Activated CD8-positive, alpha-beta memory T cell treated with anti-CD3 and anti-CD28 coated beads, Interleukin-2, amount 10 ng/mL, durations not matched to agents 7 days and 5 days (primary cell): ENCODE measurements at regions not wholly inside any gene's neighbourhood (a gene's known extent, or its start where the extent isn't known, plus 50 kb on each side); places are given as distances from the start of the nearest gene placed in this dataset.

Experiments
- ATAC-seq: fragments of 150-1000 bp; cut with Tn5 transposase; one replicate; pipeline ENCODE4 v1.10.0; 2021; ENCODE audit warnings: moderate library complexity
- CTCF ChIA-PET: fragments of 350-600 bp; sonication (Branson Sonifier 250); formaldehyde crosslinking; loops from one replicate; lab custom pipeline; 2021; ENCODE audit warnings: antibody characterized with exemption; lab: Charles Lee
- DNase-seq: peaks from one replicate; pipeline ENCODE4 v3.0.0-alpha.2; 2020
- H3K27ac Mint-ChIP-seq: one replicate; pipeline ENCODE4 v1.8.0; 2021; ENCODE audit warnings: mild to moderate bottlenecking, mixed read lengths
- H3K27me3 Mint-ChIP-seq: one replicate; pipeline ENCODE4 v1.8.0; 2021; ENCODE audit warnings: mixed read lengths
- H3K36me3 Mint-ChIP-seq: one replicate; pipeline ENCODE4 v1.8.0; 2021; ENCODE audit warnings: mild to moderate bottlenecking, mixed read lengths
- H3K4me1 Mint-ChIP-seq: one replicate; pipeline ENCODE4 v1.8.0; 2021; ENCODE audit warnings: mixed read lengths
- H3K4me3 Mint-ChIP-seq: one replicate; pipeline ENCODE4 v1.8.0; 2021; ENCODE audit warnings: mild to moderate bottlenecking, moderate library complexity, mixed read lengths
- H3K9me3 Mint-ChIP-seq: one replicate; pipeline ENCODE4 v1.8.0; 2022; ENCODE audit warnings: low read depth, mixed read lengths

- H3K27ac Mint-ChIP-seq, result no peak overlapping the region
- DNase-seq, result no peak
- no peak overlapping the region for H3K4me3 Mint-ChIP-seq
- peaks cover 3% of the 10 kb centered on the region for H3K9me3 Mint-ChIP-seq
- H3K36me3 Mint-ChIP-seq, result no peaks in the 10 kb centered on the region
- no peaks in the 10 kb centered on the region for H3K27me3 Mint-ChIP-seq
- H3K4me1 Mint-ChIP-seq, result no peaks in the 10 kb centered on the region
- CTCF ChIA-PET, result no interaction called here
- ATAC-seq, result no peak
These were observed 1087.3 kb upstream of the PRKX start for GRCh38 chrX:4800756-4801155.

DNA sequence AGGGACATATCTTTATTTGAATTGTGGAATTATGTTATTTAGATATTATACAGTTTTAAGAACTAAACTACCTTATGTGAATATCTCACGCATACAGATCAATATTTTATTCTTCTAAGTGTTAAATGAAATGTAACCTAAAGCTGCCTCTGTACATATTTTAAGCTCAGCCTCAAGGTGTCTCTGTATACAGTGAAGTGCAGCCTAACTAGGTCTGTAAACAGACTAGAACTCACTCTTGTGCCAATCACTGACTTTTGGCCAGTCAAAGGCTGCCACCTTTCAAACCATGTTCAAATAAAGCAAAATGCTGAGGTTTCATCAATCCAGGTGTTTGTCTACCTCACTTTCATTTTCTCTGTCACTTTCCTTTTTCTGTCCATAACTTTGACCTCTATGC is 1074.5 kb upstream of the PRKX start:
- no peaks in the 10 kb centered on the region for H3K36me3 Mint-ChIP-seq
- CTCF ChIA-PET, result no interaction called here
- DNase-seq (no peak), ATAC-seq (no peak)
- H3K27me3 Mint-ChIP-seq, result no peaks in the 10 kb centered on the region
- no peaks in the 10 kb centered on the region for H3K4me1 Mint-ChIP-seq
- no peak overlapping the region for H3K4me3 Mint-ChIP-seq
- no peak overlapping the region for H3K27ac Mint-ChIP-seq
- no peaks in the 10 kb centered on the region for H3K9me3 Mint-ChIP-seq

- CTCF ChIA-PET, result no interaction called here
- H3K9me3 Mint-ChIP-seq, result peaks cover 4% of the 10 kb centered on the region
- DNase-seq, result no peak
- no peaks in the 10 kb centered on the region for H3K4me1 Mint-ChIP-seq
- no peaks in the 10 kb centered on the region for H3K36me3 Mint-ChIP-seq
- no peak for ATAC-seq
- H3K27me3 Mint-ChIP-seq, result no peaks in the 10 kb centered on the region
- H3K4me3 Mint-ChIP-seq, result no peak overlapping the region
- H3K27ac Mint-ChIP-seq, result no peak overlapping the region
These were observed 1051.4 kb upstream of the PRKX start for GRCh38 chrX:4764888-4765287.

DNA sequence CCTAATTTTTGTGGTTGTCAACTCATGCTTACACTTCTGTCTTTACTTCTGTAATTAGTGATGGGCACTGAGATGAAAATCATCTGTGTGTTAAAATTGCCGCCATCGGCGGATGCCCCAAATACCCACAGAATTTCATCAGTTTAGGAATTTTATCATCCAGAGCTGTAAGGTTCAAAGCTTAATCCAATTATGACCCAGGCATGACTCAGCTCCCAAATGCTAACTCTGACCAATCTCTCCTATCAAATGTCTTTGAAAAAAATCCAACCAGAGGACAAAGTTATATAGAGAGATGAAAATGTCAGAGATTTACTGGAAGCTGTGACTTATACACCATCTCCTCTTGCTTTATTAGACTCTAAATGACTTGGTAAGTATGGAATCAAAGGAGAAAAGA is 1048.7 kb upstream of the PRKX start:
- H3K27me3 Mint-ChIP-seq, result no peaks in the 10 kb centered on the region
- H3K9me3 Mint-ChIP-seq, result peaks cover 4% of the 10 kb centered on the region
- no peak overlapping the region for H3K27ac Mint-ChIP-seq
- H3K4me3 Mint-ChIP-seq, result no peak overlapping the region
- H3K36me3 Mint-ChIP-seq, result no peaks in the 10 kb centered on the region
- no peak for ATAC-seq
- CTCF ChIA-PET, result no interaction called here
- DNase-seq, result no peak
- H3K4me1 Mint-ChIP-seq, result no peaks in the 10 kb centered on the region

- Mint-ChIP-seq H3K9me3 (no peaks in the 10 kb centered on the region), H3K4me3 (no peak overlapping the region), H3K36me3 (no peaks in the 10 kb centered on the region), H3K27me3 (no peaks in the 10 kb centered on the region), H3K4me1 (no peaks in the 10 kb centered on the region), H3K27ac (no peak overlapping the region)
- no peak for DNase-seq
- CTCF ChIA-PET, result no interaction called here
- no peak for ATAC-seq
These were observed 1041.6 kb upstream of the PRKX start for GRCh38 chrX:4754878-4755604.

- DNase-seq, result no peak
- Mint-ChIP-seq H3K9me3 (no peaks in the 10 kb centered on the region), H3K4me3 (no peak overlapping the region), H3K27me3 (no peaks in the 10 kb centered on the region), H3K27ac (no peak overlapping the region), H3K4me1 (no peaks in the 10 kb centered on the region), H3K36me3 (no peaks in the 10 kb centered on the region)
- no peak for ATAC-seq
- CTCF ChIA-PET, result no interaction called here
These were observed 1027.6 kb upstream of the PRKX start for GRCh38 chrX:4741024-4741423.

- Mint-ChIP-seq H3K9me3 (peaks cover 3% of the 10 kb centered on the region), H3K4me1 (no peaks in the 10 kb centered on the region), H3K4me3 (no peak overlapping the region), H3K27me3 (no peaks in the 10 kb centered on the region), H3K27ac (no peak overlapping the region), H3K36me3 (no peaks in the 10 kb centered on the region)
- ATAC-seq (no peak), DNase-seq (no peak)
- CTCF ChIA-PET, result no interaction called here
These were observed 1021.9 kb upstream of the PRKX start for GRCh38 chrX:4735299-4735698.

DNA sequence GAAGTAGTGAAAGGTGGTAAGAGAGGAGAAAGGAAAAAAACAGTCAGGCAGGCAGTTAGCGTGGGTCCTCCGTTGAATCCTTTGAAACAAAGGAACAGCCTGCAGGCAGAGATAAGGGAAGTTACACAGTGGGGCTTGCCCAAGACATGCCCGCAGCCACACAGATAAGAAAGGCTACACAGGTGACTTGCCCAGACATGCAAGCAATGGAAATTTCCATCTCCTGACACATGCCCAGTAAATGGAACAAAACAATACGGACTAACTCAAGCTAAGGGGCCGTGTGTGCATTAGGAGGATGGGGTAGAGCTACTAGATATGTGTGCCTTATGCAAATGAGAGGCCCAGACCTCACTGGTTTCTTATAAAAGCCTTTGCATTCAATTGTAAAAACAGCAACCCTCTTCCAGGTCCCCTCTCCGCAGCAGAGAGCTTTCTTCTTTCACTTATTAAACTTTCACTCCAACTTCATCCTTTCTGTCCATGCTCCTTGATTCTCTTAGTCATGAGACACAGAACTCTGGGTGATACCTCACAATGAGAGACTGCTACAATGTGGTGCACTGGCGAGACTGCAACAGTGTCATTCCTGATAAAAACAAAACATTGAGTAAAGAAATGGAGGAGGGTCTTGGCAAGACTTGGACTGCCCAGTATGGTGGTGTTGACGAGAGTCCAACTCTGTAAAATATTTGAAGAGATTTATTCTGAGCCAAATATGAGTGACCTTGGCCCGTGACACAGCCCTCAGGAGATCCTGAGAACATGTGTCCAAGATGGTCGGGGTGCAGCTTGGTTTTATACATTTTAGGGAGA is 997.4 kb upstream of the PRKX start:
- DNase-seq (no peak), ATAC-seq (no peak)
- Mint-ChIP-seq H3K27ac (no peak overlapping the region), H3K27me3 (no peaks in the 10 kb centered on the region), H3K4me3 (no peak overlapping the region), H3K36me3 (no peaks in the 10 kb centered on the region), H3K4me1 (peaks cover 2% of the 10 kb centered on the region), H3K9me3 (peaks cover 4% of the 10 kb centered on the region)
- CTCF ChIA-PET, result no interaction called here

- H3K4me1 Mint-ChIP-seq, result peaks cover 2% of the 10 kb centered on the region
- H3K27me3 Mint-ChIP-seq, result no peaks in the 10 kb centered on the region
- no peak for ATAC-seq
- H3K36me3 Mint-ChIP-seq, result no peaks in the 10 kb centered on the region
- H3K9me3 Mint-ChIP-seq, result peaks cover 4% of the 10 kb centered on the region
- no peak for DNase-seq
- H3K4me3 Mint-ChIP-seq, result no peak overlapping the region
- CTCF ChIA-PET, result no interaction called here
- H3K27ac Mint-ChIP-seq, result no peak overlapping the region
These were observed 995.7 kb upstream of the PRKX start for GRCh38 chrX:4708970-4709760.

DNA sequence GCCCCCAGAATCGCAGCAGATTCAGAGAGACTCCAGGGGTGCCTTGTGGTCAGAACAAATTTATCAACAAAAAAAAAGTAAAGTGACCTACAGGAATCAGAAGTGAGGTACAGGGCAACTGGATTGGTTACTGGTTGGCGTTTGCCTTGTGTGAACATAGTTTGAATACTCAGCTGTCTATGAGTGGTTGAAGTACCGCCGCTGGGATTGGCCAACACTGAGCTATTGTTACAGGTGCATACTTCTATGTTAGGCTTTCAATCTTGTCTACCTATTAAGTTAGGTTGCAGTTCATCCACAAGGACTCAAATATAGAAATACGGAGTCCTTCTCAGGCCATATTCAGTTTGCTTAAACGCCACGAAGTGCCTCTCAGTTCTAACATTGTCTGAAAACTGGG is 993.5 kb upstream of the PRKX start:
- H3K9me3 Mint-ChIP-seq, result peaks cover 4% of the 10 kb centered on the region
- H3K4me1 Mint-ChIP-seq, result peaks cover 2% of the 10 kb centered on the region
- H3K36me3 Mint-ChIP-seq, result no peaks in the 10 kb centered on the region
- DNase-seq, result no peak
- ATAC-seq, result no peak
- no peak overlapping the region for H3K27ac Mint-ChIP-seq
- H3K27me3 Mint-ChIP-seq, result no peaks in the 10 kb centered on the region
- H3K4me3 Mint-ChIP-seq, result no peak overlapping the region
- CTCF ChIA-PET, result no interaction called here

DNA sequence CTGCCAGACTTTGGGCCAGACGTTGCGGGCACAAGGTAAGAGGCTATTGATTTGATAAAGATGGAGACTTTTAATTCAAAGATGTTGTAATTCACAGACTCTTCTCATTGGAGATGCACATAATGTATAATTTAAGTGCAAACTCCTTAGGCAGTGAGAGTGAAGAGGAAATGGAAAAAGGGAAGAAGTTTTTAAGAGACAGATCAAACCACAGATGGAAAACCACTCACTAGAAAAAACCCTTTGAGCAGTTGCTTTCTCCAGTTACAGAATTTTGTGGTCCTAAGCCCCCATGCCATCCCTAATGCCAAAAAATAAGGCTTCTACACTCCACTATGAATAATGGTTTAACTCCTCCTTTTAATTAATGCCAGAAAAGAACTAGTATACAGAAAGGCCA is 977.1 kb upstream of the PRKX start:
- Mint-ChIP-seq H3K27ac (no peak overlapping the region), H3K9me3 (no peaks in the 10 kb centered on the region), H3K4me3 (no peak overlapping the region), H3K27me3 (no peaks in the 10 kb centered on the region), H3K36me3 (no peaks in the 10 kb centered on the region), H3K4me1 (no peaks in the 10 kb centered on the region)
- no peak for DNase-seq
- CTCF ChIA-PET, result no interaction called here
- no peak for ATAC-seq

GRCh38 chrX:4682636-4683035 is 969.2 kb upstream of the PRKX start:
- CTCF ChIA-PET, result no interaction called here
- H3K27me3 Mint-ChIP-seq, result no peaks in the 10 kb centered on the region
- no peak overlapping the region for H3K4me3 Mint-ChIP-seq
- H3K9me3 Mint-ChIP-seq, result peaks cover 4% of the 10 kb centered on the region
- no peak overlapping the region for H3K27ac Mint-ChIP-seq
- H3K36me3 Mint-ChIP-seq, result no peaks in the 10 kb centered on the region
- no peaks in the 10 kb centered on the region for H3K4me1 Mint-ChIP-seq
- ATAC-seq (no peak), DNase-seq (no peak)

- no peak overlapping the region for H3K4me3 Mint-ChIP-seq
- H3K27me3 Mint-ChIP-seq, result no peaks in the 10 kb centered on the region
- no peaks in the 10 kb centered on the region for H3K36me3 Mint-ChIP-seq
- H3K9me3 Mint-ChIP-seq, result no peaks in the 10 kb centered on the region
- no peak overlapping the region for H3K27ac Mint-ChIP-seq
- CTCF ChIA-PET, result no interaction called here
- H3K4me1 Mint-ChIP-seq, result no peaks in the 10 kb centered on the region
- ATAC-seq, result no peak
- DNase-seq, result no peak
These were observed 962.3 kb upstream of the PRKX start for GRCh38 chrX:4675686-4676300.
